Neuronal stem cell (in vitro differentiated cells): ENCODE measurements at regions not wholly inside any gene's neighbourhood (a gene's known extent, or its start where the extent isn't known, plus 50 kb on each side); places are given as distances from the start of the nearest gene placed in this dataset.

Experiments
- DNase-seq: peaks from one replicate; pipeline ENCODE4 v3.0.0-alpha.2; 2013; ENCODE audit warnings: low spot score
- H2AFZ ChIP-seq: one replicate; pipeline ENCODE4 v1.6.1; 2013; ENCODE audit warnings: mild to moderate bottlenecking, low read length, inconsistent platforms
- H2AK5ac ChIP-seq: 2 replicates; pipeline ENCODE4 v1.6.1; 2013; ENCODE audit warnings: low read depth, mild to moderate bottlenecking, inconsistent platforms, low read length, moderate library complexity, mixed read lengths
- H2BK120ac ChIP-seq: 2 replicates; pipeline ENCODE4 v1.6.1; 2013; ENCODE audit warnings: low read depth, mild to moderate bottlenecking, inconsistent platforms, low read length, moderate library complexity, mixed read lengths
- H2BK12ac ChIP-seq: one replicate; pipeline ENCODE4 v1.6.1; 2013; ENCODE audit warnings: low read length, inconsistent platforms
- H2BK15ac ChIP-seq: 2 replicates; pipeline ENCODE4 v1.6.1; 2013; ENCODE audit warnings: mild to moderate bottlenecking, low read length, inconsistent platforms, mixed read lengths
- H2BK5ac ChIP-seq: one replicate; pipeline ENCODE4 v1.6.1; 2013; ENCODE audit warnings: inconsistent platforms, mild to moderate bottlenecking, low read length, moderate library complexity
- H3K14ac ChIP-seq: one replicate; pipeline ENCODE4 v1.6.1; 2013; ENCODE audit warnings: low read length, inconsistent platforms
- H3K18ac ChIP-seq: 2 replicates; pipeline ENCODE4 v1.6.1; 2013; ENCODE audit warnings: low read length, inconsistent platforms
- H3K23ac ChIP-seq: 2 replicates; pipeline ENCODE4 v1.6.1; 2013; ENCODE audit warnings: low read depth, mild to moderate bottlenecking, mixed read lengths, low read length, inconsistent platforms; ENCODE audit not compliant: poor library complexity
- H3K27ac ChIP-seq: replicated peaks from 3 replicates; pipeline ENCODE4 v1.5.1; 2013; ENCODE audit warnings: low read length, inconsistent platforms
- H3K27me3 ChIP-seq, 3 experiments: 2 replicates each; pipeline ENCODE4 v1.6.1; 2013; ENCODE audit warnings: low read length in 3 of 3, mild to moderate bottlenecking in 2 of 3, inconsistent platforms in 1 of 3, low read depth in 1 of 3, mixed read lengths in 1 of 3, moderate library complexity in 1 of 3; ENCODE audit not compliant: control insufficient read depth in 3 of 3, insufficient read depth in 3 of 3
- H3K36me3 ChIP-seq, 2 donors: replicated peaks in 1 of 2; 2 replicates each; pipeline ENCODE4 v1.6.1; 2013; ENCODE audit warnings: low read length in 2 of 2; ENCODE audit not compliant: control insufficient read depth in 2 of 2, insufficient read depth in 2 of 2
- H3K4ac ChIP-seq: 2 replicates; pipeline ENCODE4 v1.6.1; 2013; ENCODE audit warnings: inconsistent platforms, mild to moderate bottlenecking, low read length, moderate library complexity
- H3K4me1 ChIP-seq, 2 donors: 1 replicate in 1 of 2; 2 replicates in 1 of 2; pipeline ENCODE4 v1.6.1; 2013; ENCODE audit warnings: low read length in 2 of 2, low read depth in 1 of 2; ENCODE audit not compliant: control insufficient read depth in 2 of 2, insufficient read depth in 1 of 2
- H3K4me2 ChIP-seq: one replicate; pipeline ENCODE4 v1.6.1; 2013; ENCODE audit warnings: mild to moderate bottlenecking, low read length, inconsistent platforms; ENCODE audit not compliant: insufficient read depth, poor library complexity, severe bottlenecking
- H3K4me3 ChIP-seq, 2 donors: 2 replicates each; pipeline ENCODE4 v1.5.1; 2013; ENCODE audit warnings: low read length in 2 of 2, mild to moderate bottlenecking in 2 of 2, inconsistent platforms in 1 of 2, moderate library complexity in 1 of 2
- H3K79me1 ChIP-seq: one replicate; pipeline ENCODE4 v1.6.1; 2013; ENCODE audit warnings: low read depth, mild to moderate bottlenecking, inconsistent platforms, low read length, moderate library complexity
- H3K9ac ChIP-seq: one replicate; pipeline ENCODE4 v1.6.1; 2013; ENCODE audit warnings: mild to moderate bottlenecking, low read depth, low read length, inconsistent platforms; ENCODE audit not compliant: poor library complexity
- H3K9me3 ChIP-seq, 2 donors: replicated peaks in 1 of 2; 2 replicates each; pipeline versions ENCODE3 to v1.6.1; 2013; ENCODE audit warnings: low read length in 2 of 2, mild to moderate bottlenecking in 2 of 2, inconsistent platforms in 1 of 2, low read depth in 1 of 2, mixed read lengths in 1 of 2, moderate library complexity in 1 of 2; ENCODE audit not compliant: control insufficient read depth in 2 of 2, insufficient read depth in 1 of 2
- H4K8ac ChIP-seq: one replicate; pipeline ENCODE4 v1.6.1; 2013; ENCODE audit warnings: low read depth, mild to moderate bottlenecking, inconsistent platforms, low read length, moderate library complexity
- H4K91ac ChIP-seq: one replicate; pipeline ENCODE4 v1.6.1; 2013; ENCODE audit warnings: low read length, low read depth, mild to moderate bottlenecking, inconsistent platforms; ENCODE audit not compliant: poor library complexity
- WGBS, 2 donors: extraction: QIAGEN DNeasy Blood & Tissue Kit; methylation state at CpG; one replicate each; pipeline ENCODE4 v1.1.7; 2013; ENCODE audit warnings: missing lambda C conversion rate in 2 of 2, mixed read lengths in 1 of 2; ENCODE audit not compliant: insufficient read length in 2 of 2, insufficient replicate concordance in 1 of 2; ENCODE audit errors: extremely low coverage in 2 of 2; 5-methylcytosine and 5-hydroxymethylcytosine counted together

DNA sequence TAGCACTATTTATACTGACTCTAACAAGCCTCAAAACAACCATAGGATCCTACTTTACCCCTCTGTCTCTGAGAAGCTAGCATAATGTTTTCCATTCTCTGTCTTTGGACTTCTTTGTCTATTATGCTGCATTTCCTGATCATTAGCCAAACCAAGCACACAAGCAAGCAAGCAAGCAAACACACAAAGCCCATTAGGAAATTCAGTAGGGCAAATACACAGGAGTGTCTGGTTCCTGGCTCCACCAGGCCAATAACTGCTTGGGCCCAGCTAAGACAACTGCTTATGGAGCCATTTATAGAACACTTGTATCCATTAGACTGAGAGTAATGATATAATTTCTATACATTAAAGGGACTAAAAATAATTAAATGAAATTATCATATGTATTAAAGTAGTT, 952.9 kb upstream of the EPHA7 start:
- H3K4ac ChIP-seq = no peak overlapping the region
- no peak overlapping the region for H3K14ac ChIP-seq
- H4K8ac ChIP-seq = no peak overlapping the region
- H3K27ac ChIP-seq = no peak overlapping the region
- H3K36me3 ChIP-seq = no peaks in the 10 kb centered on the region
- no peaks in the 10 kb centered on the region for H3K27me3 ChIP-seq
- no peak overlapping the region for H3K9ac ChIP-seq
- DNase-seq = no peak
- no peak overlapping the region for H2BK15ac ChIP-seq
- no peak overlapping the region for H3K4me2 ChIP-seq
- no peak overlapping the region for H2BK120ac ChIP-seq
- no peak overlapping the region for H4K91ac ChIP-seq
- no peaks in the 10 kb centered on the region for H3K4me1 ChIP-seq
- no peak overlapping the region for H2AK5ac ChIP-seq
- no peaks in the 10 kb centered on the region for H3K79me1 ChIP-seq
- no peak overlapping the region for H3K4me3 ChIP-seq
- H3K23ac ChIP-seq = no peak overlapping the region
- no peak overlapping the region for H3K18ac ChIP-seq
- H3K9me3 ChIP-seq = no peaks in the 10 kb centered on the region
- no peak overlapping the region for H2BK12ac ChIP-seq
- H2AFZ ChIP-seq = no peak overlapping the region
- H2BK5ac ChIP-seq = no peak overlapping the region

DNA sequence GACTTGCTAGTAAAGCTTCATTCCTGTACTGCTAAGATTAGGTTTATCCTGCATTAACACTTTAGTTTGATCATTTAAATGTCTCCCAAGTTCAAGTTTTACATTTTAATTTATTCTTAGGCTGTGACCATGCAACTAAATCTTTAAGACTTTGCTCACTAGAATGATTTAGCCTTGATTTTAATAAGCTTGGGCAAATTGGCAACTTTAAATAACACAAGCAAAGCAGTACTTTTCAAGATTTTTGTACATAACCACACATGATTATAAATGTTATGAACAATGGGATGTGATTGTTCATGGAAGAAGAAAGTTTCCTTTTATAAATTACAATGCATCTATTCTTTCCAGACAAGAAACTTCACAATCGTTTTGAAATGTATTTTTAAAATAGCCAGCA, 948.0 kb upstream of the EPHA7 start:
- H3K9ac ChIP-seq = no peak overlapping the region
- H2BK5ac ChIP-seq = no peak overlapping the region
- H2AK5ac ChIP-seq = no peak overlapping the region
- H3K23ac ChIP-seq = no peak overlapping the region
- no peak overlapping the region for H2BK15ac ChIP-seq
- no CpG with 5 or more reads among the region's 1 CpG for WGBS, 2 donors
- no peaks in the 10 kb centered on the region for H3K79me1 ChIP-seq
- H2AFZ ChIP-seq = no peak overlapping the region
- H3K9me3 ChIP-seq = no peaks in the 10 kb centered on the region
- no peaks in the 10 kb centered on the region for H3K27me3 ChIP-seq
- H3K27ac ChIP-seq = no peak overlapping the region
- H3K4me3 ChIP-seq = no peak overlapping the region
- no peak overlapping the region for H4K91ac ChIP-seq
- no peak overlapping the region for H3K18ac ChIP-seq
- no peak overlapping the region for H3K4ac ChIP-seq
- no peak overlapping the region for H2BK12ac ChIP-seq
- no peak overlapping the region for H4K8ac ChIP-seq
- H3K4me2 ChIP-seq = no peak overlapping the region
- no peaks in the 10 kb centered on the region for H3K36me3 ChIP-seq
- H2BK120ac ChIP-seq = no peak overlapping the region
- no peak overlapping the region for H3K14ac ChIP-seq
- H3K4me1 ChIP-seq = no peaks in the 10 kb centered on the region
- no peak for DNase-seq

DNA sequence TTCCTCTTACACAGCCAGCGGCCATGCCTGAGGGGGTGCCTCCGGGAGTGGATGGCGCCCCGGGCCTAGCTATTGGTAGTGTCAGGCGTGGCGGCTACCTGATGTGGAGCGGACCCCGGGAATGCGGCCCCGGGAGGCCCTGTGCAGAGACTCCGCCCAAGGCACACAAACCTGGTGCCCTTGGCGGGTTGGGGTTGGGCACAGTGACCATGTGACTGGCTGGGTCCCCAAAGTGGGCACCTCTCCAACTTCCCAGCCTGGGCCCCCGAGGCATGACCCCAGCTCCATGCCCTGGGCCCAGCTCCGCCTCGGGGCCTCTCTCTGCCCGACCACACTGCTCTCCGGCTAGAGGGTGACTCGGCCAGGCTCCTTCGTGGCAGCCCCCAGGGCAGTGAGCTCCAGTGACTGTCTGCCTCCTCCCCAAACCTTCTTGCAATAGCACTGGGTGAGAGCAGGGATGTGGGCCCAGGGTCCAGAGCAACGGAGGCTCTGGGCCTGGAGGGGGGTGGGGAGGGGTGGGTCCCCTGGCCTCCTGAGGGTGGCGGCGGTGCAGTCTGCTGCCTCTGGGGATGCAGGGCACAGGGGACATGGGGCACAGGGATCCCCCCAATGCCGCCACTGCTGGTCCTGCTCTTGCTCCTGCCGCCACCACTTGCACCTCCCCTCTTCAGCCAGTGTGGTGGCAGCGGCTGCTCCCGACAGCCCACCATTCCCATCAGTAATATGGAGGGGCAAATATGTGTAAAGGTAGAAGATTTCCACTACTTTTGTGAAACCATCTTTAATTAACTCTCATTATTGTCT, 942.9 kb upstream of the EPHA7 start:
- Histone ChIP-seq H3K4ac (no peak overlapping the region), H2BK15ac (no peak overlapping the region), H4K91ac (no peak overlapping the region), H2AK5ac (no peak overlapping the region), H4K8ac (no peak overlapping the region), H3K4me1 (peaks cover 0 to 2% of the 10 kb centered on the region in 2 donors), H2BK5ac (no peak overlapping the region), H3K4me3 (no peak overlapping the region), H3K9me3 (no peaks in the 10 kb centered on the region), H3K9ac (peak overlapping the region; percentile 70), H3K23ac (no peak overlapping the region), H2BK12ac (peak overlapping the region; percentile 90), H3K4me2 (no peak overlapping the region), H3K27me3 (no peaks in the 10 kb centered on the region), H2BK120ac (no peak overlapping the region), H3K14ac (peak overlapping the region; percentile 4), H3K36me3 (no peaks in the 10 kb centered on the region), H3K79me1 (no peaks in the 10 kb centered on the region), H2AFZ (no peak overlapping the region), H3K18ac (peak overlapping the region; percentile 76), H3K27ac (no peak overlapping the region)
- no CpG with 5 or more reads among the region's 26 CpGs for WGBS, 2 donors
- DNase-seq = no peak

DNA sequence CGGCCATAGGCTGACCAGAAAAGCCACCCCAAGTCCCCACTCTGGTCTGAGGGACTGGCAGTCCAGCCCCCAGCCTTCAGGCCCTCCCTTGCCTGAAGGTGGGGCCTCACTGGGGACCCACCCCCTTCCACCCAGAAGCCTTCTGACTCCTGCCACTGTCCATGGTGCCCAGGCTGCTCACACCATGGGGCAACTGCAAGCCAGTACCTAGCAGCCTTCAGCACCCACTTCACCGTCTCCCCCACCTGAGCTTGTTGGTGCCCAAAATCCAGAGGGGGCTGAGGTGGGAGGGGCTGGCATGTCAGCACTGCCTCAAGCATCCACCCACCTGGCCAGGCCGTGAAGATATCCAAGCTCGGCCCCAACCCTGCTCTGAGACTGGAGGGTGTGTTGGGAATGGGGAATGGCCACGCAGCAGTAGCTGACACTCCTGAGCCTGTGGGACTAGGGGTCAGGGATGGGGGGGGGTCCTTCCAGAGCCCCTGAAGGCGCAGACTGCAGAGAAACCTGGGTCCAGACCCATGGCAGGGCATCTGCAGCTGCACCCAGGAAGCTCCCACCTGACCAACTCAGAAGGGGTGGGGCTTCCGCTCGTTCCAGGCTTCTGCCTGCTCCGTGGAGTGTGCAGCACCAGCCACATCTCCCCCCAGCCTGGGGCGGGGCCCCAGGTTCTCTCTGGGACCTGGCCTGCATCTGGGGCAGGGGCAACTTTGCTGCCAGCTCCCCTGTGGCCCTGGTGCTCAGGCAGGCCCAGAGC, 942.1 kb upstream of the EPHA7 start:
- H3K14ac ChIP-seq = peak overlapping the region; percentile 4
- H3K9me3 ChIP-seq = no peaks in the 10 kb centered on the region
- no peaks in the 10 kb centered on the region for H3K36me3 ChIP-seq
- peaks cover 0 to 2% of the 10 kb centered on the region in 2 donors for H3K4me1 ChIP-seq
- no CpG with 5 or more reads among the region's 10 CpGs for WGBS, 2 donors
- H2AFZ ChIP-seq = no peak overlapping the region
- H2BK12ac ChIP-seq = no peak overlapping the region
- no peak overlapping the region for H3K4ac ChIP-seq
- no peak overlapping the region for H2BK5ac ChIP-seq
- no peak overlapping the region for H4K91ac ChIP-seq
- no peaks in the 10 kb centered on the region for H3K79me1 ChIP-seq
- peak overlapping the region; percentile 55 for H2BK15ac ChIP-seq
- no peak overlapping the region for H3K9ac ChIP-seq
- peak overlapping the region; percentile 48 for H4K8ac ChIP-seq
- H2AK5ac ChIP-seq = peak overlapping the region; percentile 26
- DNase-seq = no peak
- H3K4me2 ChIP-seq = no peak overlapping the region
- no peak overlapping the region for H3K23ac ChIP-seq
- no peaks in the 10 kb centered on the region for H3K27me3 ChIP-seq
- no peak overlapping the region for H2BK120ac ChIP-seq
- H3K18ac ChIP-seq = peak overlapping the region; percentile 59
- no peak overlapping the region for H3K4me3 ChIP-seq
- H3K27ac ChIP-seq = no peak overlapping the region
